KMS-11 (cell line): ENCODE measurements at regions not wholly inside any gene's neighbourhood (a gene's known extent, or its start where the extent isn't known, plus 50 kb on each side); places are given as distances from the start of the nearest gene placed in this dataset.

Source experiments
- H2AFZ ChIP-seq: fragments of 200-600 bp; sonication (generic); 2 replicates; pipeline ENCODE4 v1.6.1; 2016; ENCODE audit warnings: antibody characterized with exemption, mixed run types, low read depth
- H3K27ac ChIP-seq: fragments of 200-600 bp; sonication (generic); 2 replicates; pipeline ENCODE4 v1.6.1; 2016; ENCODE audit warnings: mild to moderate bottlenecking, mixed run types
- H3K27me3 ChIP-seq: fragments of 200-600 bp; sonication (generic); 2 replicates; pipeline ENCODE4 v1.6.1; 2017; ENCODE audit warnings: mild to moderate bottlenecking, low read depth, mixed run types, moderate library complexity; ENCODE audit not compliant: insufficient read depth
- H3K36me3 ChIP-seq: fragments of 200-600 bp; sonication (generic); 2 replicates; pipeline ENCODE4 v1.6.1; 2017; ENCODE audit warnings: mild to moderate bottlenecking, mixed run types; ENCODE audit not compliant: insufficient read depth
- H3K4me1 ChIP-seq: fragments of 200-600 bp; sonication (generic); 2 replicates; pipeline ENCODE4 v1.6.1; 2016; ENCODE audit warnings: mild to moderate bottlenecking, low read depth, mixed run types; ENCODE audit not compliant: poor library complexity, severe bottlenecking
- H3K4me2 ChIP-seq: fragments of 200-600 bp; sonication (generic); 2 replicates; pipeline ENCODE4 v1.7.0; 2016; ENCODE audit warnings: mild to moderate bottlenecking, mixed run types
- H3K4me3 ChIP-seq: fragments of 200-600 bp; sonication (generic); IDR thresholded peaks from 2 replicates; pipeline ENCODE4 v1.6.1; 2017; ENCODE audit warnings: low read depth, low read length, mixed read lengths; ENCODE audit not compliant: insufficient read depth
- H3K79me2 ChIP-seq: fragments of 200-600 bp; sonication (generic); 2 replicates; pipeline ENCODE4 v1.6.1; 2016; ENCODE audit warnings: low read depth, mixed run types; ENCODE audit not compliant: insufficient read depth
- H3K9ac ChIP-seq: fragments of 200-600 bp; sonication (generic); 2 replicates; pipeline ENCODE4 v1.6.1; 2016; ENCODE audit warnings: mild to moderate bottlenecking, mixed run types
- H4K20me1 ChIP-seq: fragments of 200-600 bp; sonication (generic); 2 replicates; pipeline ENCODE4 v1.6.1; 2016; ENCODE audit warnings: mild to moderate bottlenecking, mixed run types; ENCODE audit not compliant: insufficient read depth
- CTCF ChIP-seq: fragments of 200-600 bp; sonication (generic); conservative IDR thresholded peaks from 2 replicates; pipeline ENCODE4 v1.6.1; 2017; ENCODE audit warnings: low read depth, mild to moderate bottlenecking, antibody characterized with exemption, low read length, moderate library complexity, mixed read lengths

GRCh38 chr1:5616366-5617178 is 375.7 kb downstream of the NPHP4 start:
- no peak overlapping the region for H3K4me2 ChIP-seq
- no peak overlapping the region for H3K27ac ChIP-seq
- no peaks in the 10 kb centered on the region for H3K4me1 ChIP-seq
- no peak overlapping the region for H3K4me3 ChIP-seq
- H2AFZ ChIP-seq: no peak overlapping the region
- H3K27me3 ChIP-seq: peaks cover 34% of the 10 kb centered on the region
- no peaks in the 10 kb centered on the region for H3K79me2 ChIP-seq
- H4K20me1 ChIP-seq: no peaks in the 10 kb centered on the region
- no peak for TF ChIP-seq CTCF
- no peaks in the 10 kb centered on the region for H3K36me3 ChIP-seq
- H3K9ac ChIP-seq: no peak overlapping the region

- peaks cover 34% of the 10 kb centered on the region for H3K27me3 ChIP-seq
- H4K20me1 ChIP-seq: no peaks in the 10 kb centered on the region
- no peak overlapping the region for H3K9ac ChIP-seq
- no peaks in the 10 kb centered on the region for H3K36me3 ChIP-seq
- H3K79me2 ChIP-seq: no peaks in the 10 kb centered on the region
- H2AFZ ChIP-seq: no peak overlapping the region
- TF ChIP-seq CTCF: no peak
- no peaks in the 10 kb centered on the region for H3K4me1 ChIP-seq
- H3K27ac ChIP-seq: no peak overlapping the region
- H3K4me2 ChIP-seq: no peak overlapping the region
- H3K4me3 ChIP-seq: no peak overlapping the region
Measured at GRCh38 chr1:5615076-5615475, 377.1 kb downstream of the NPHP4 start.

- no peak overlapping the region for H3K4me3 ChIP-seq
- no peaks in the 10 kb centered on the region for H3K4me1 ChIP-seq
- H3K27ac ChIP-seq: no peak overlapping the region
- TF ChIP-seq CTCF: no peak
- peaks cover 27% of the 10 kb centered on the region for H3K27me3 ChIP-seq
- H3K9ac ChIP-seq: no peak overlapping the region
- H2AFZ ChIP-seq: no peak overlapping the region
- no peaks in the 10 kb centered on the region for H3K79me2 ChIP-seq
- no peaks in the 10 kb centered on the region for H4K20me1 ChIP-seq
- no peaks in the 10 kb centered on the region for H3K36me3 ChIP-seq
- H3K4me2 ChIP-seq: no peak overlapping the region
Measured at GRCh38 chr1:5613900-5614299, 378.3 kb downstream of the NPHP4 start.

GRCh38 chr1:5611851-5612250 is 380.4 kb downstream of the NPHP4 start:
- no peaks in the 10 kb centered on the region for H3K36me3 ChIP-seq
- peaks cover 23% of the 10 kb centered on the region for H3K27me3 ChIP-seq
- no peaks in the 10 kb centered on the region for H4K20me1 ChIP-seq
- no peak overlapping the region for H3K9ac ChIP-seq
- no peaks in the 10 kb centered on the region for H3K4me1 ChIP-seq
- no peaks in the 10 kb centered on the region for H3K79me2 ChIP-seq
- H2AFZ ChIP-seq: no peak overlapping the region
- H3K4me2 ChIP-seq: no peak overlapping the region
- H3K27ac ChIP-seq: no peak overlapping the region
- TF ChIP-seq CTCF: no peak
- H3K4me3 ChIP-seq: no peak overlapping the region
